IgD-negative memory B cell (primary cell): ENCODE measurements at regions not wholly inside any gene's neighbourhood (a gene's known extent, or its start where the extent isn't known, plus 50 kb on each side); places are given as distances from the start of the nearest gene placed in this dataset.

Experiments
- H3K27ac Mint-ChIP-seq, 3 donors: one replicate each; pipeline ENCODE4 v1.8.0; 2020 to 2022; ENCODE audit warnings: mild to moderate bottlenecking in 3 of 3, mixed read lengths in 3 of 3, moderate library complexity in 1 of 3
- H3K27me3 Mint-ChIP-seq: one replicate; pipeline ENCODE4 v1.8.0; 2021; ENCODE audit warnings: mixed read lengths
- H3K36me3 Mint-ChIP-seq: one replicate; pipeline ENCODE4 v1.8.0; 2020; ENCODE audit warnings: mild to moderate bottlenecking, mixed read lengths
- H3K4me1 Mint-ChIP-seq, 3 donors: one replicate each; pipeline ENCODE4 v1.8.0; 2020 to 2022; ENCODE audit warnings: mixed read lengths in 3 of 3, mild to moderate bottlenecking in 1 of 3
- H3K4me3 Mint-ChIP-seq, 4 donors: one replicate each; pipeline ENCODE4 v1.8.0; 2020 to 2022; ENCODE audit warnings: mild to moderate bottlenecking in 4 of 4, mixed read lengths in 4 of 4, moderate library complexity in 3 of 4
- H3K9me3 Mint-ChIP-seq, 3 donors: one replicate each; pipeline ENCODE4 v1.8.0; 2020 to 2021; ENCODE audit warnings: mixed read lengths in 3 of 3, mild to moderate bottlenecking in 1 of 3

GRCh38 chrX:122878269-122878668 lies 305.8 kb upstream of the GRIA3 start:
- Mint-ChIP-seq H3K4me3 (no peak overlapping the region), H3K36me3 (no peaks in the 10 kb centered on the region), H3K27me3 (no peaks in the 10 kb centered on the region), H3K27ac (no peak overlapping the region), H3K4me1 (no peaks in the 10 kb centered on the region), H3K9me3 (peaks cover 2 to 10% (median 9%) of the 10 kb centered on the region in 3 donors)

DNA sequence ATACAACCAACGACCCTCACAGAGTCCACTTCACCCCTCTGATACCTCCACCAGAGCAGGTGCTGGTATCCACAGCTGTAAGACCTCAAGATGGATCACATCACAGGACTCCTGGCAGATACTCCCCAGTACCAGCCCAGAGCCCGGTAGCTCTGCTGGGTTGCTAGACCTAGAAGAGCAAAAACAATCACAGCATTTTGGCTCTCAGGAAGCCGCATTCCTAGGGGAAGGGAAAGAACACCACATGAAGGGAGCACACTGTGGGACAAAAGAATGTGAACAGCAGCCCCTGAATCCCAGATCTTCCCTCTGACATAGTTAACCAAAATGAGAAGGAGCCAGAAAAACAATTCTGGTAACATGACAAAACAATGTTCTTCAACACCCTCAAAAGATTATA lies 303.1 kb upstream of the GRIA3 start:
- peaks cover 0 to 2% (median 0%) of the 10 kb centered on the region in 3 donors for H3K4me1 Mint-ChIP-seq
- no peak overlapping the region for H3K27ac Mint-ChIP-seq
- no peaks in the 10 kb centered on the region for H3K36me3 Mint-ChIP-seq
- H3K4me3 Mint-ChIP-seq = no peak overlapping the region
- H3K27me3 Mint-ChIP-seq = no peaks in the 10 kb centered on the region
- peaks cover 2 to 20% (median 9%) of the 10 kb centered on the region in 3 donors for H3K9me3 Mint-ChIP-seq

DNA sequence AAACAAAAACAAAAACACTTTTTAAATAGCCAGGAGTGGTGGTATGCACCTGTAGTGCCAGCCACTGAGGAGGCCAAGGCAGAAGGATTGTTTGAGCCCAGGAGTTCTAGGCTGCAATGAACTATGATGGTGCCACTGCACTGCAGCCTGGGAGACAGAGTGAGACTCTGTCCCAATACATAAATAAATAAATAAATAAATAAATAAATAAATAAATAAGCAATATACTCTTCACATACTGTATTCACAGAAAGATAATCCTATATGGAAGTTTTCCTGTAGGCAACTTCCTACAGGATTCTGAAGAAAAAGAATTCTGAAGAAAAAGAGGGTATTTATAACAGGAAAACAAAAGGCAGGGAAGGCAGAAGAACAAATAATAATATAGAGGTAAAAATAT lies 293.3 kb upstream of the GRIA3 start:
- H3K9me3 Mint-ChIP-seq = peaks cover 0 to 13% (median 5%) of the 10 kb centered on the region in 3 donors
- H3K4me1 Mint-ChIP-seq = no peaks in the 10 kb centered on the region
- H3K27me3 Mint-ChIP-seq = no peaks in the 10 kb centered on the region
- H3K36me3 Mint-ChIP-seq = no peaks in the 10 kb centered on the region
- no peak overlapping the region for H3K4me3 Mint-ChIP-seq
- H3K27ac Mint-ChIP-seq = no peak overlapping the region

DNA sequence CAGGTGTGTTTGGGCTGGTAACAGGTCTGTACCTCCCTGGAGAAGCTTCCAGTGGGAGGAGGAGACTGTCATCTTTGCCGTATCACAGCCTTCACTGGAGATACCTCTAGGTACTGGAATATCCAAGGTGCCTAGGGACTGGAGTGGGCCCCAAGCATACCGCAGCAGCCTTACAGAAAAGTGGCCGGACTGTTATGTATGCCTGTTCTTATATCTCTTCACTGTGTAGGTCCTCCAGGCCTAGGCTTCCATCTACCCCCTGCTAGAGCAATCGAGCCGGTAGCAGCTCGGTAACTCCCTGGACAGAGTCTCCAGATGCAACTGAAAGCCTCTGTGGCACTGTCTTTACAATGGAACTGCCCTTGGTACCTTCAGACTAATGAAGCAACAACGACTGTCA lies 277.4 kb upstream of the GRIA3 start:
- Mint-ChIP-seq H3K36me3 (no peaks in the 10 kb centered on the region), H3K4me1 (no peaks in the 10 kb centered on the region), H3K9me3 (peaks cover 4 to 27% (median 9%) of the 10 kb centered on the region in 3 donors), H3K27me3 (no peaks in the 10 kb centered on the region), H3K4me3 (no peak overlapping the region), H3K27ac (no peak overlapping the region)

DNA sequence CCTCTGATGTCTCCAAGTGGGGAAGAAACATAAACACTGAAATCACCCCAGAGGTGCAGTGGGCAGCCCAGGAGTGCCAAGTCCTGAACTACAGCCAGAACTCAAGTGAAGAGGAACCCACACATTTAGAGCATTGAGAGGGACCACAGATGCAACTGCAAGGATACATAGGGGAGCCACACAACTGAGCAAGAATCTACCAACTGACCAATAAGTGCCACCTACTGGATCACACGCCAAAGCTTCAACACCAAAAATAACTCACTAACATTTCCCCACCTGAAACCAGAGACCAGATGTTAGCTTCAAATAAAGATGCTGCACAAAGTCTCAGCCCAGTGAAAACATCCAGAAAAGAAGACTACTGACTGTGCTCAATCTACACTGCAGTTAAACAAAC lies 276.7 kb upstream of the GRIA3 start:
- Mint-ChIP-seq H3K9me3 (peaks cover 4 to 31% (median 9%) of the 10 kb centered on the region in 3 donors), H3K36me3 (no peaks in the 10 kb centered on the region), H3K4me1 (no peaks in the 10 kb centered on the region), H3K27me3 (no peaks in the 10 kb centered on the region), H3K27ac (no peak overlapping the region), H3K4me3 (no peak overlapping the region)

DNA sequence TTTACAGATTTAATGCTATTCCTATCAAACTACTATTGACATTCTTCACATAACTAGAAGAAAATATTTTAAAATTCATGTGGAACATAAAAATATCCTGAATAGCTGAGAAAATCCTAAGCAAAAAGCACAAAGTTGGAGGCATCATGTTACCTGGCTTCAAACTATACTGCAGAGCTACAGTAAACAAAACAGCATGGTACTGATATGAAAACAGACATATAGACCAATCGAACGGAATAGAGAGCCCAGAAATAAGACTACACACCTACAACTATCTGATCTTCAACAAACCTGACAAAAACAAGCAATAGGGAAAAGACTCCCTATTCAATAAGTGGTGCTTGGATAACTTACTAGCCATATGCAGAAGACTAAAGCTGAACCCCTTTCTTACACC lies 273.4 kb upstream of the GRIA3 start:
- Mint-ChIP-seq H3K36me3 (no peaks in the 10 kb centered on the region), H3K4me1 (no peaks in the 10 kb centered on the region), H3K27ac (no peak overlapping the region), H3K27me3 (no peaks in the 10 kb centered on the region), H3K9me3 (peaks cover 3 to 34% (median 11%) of the 10 kb centered on the region in 3 donors), H3K4me3 (no peak overlapping the region)

GRCh38 chrX:122913134-122913533 lies 270.9 kb upstream of the GRIA3 start:
- Mint-ChIP-seq H3K9me3 (peaks cover 3 to 33% (median 11%) of the 10 kb centered on the region in 3 donors), H3K27ac (peak overlapping the region in 1 of 3 donors; percentile 2), H3K4me1 (no peaks in the 10 kb centered on the region), H3K27me3 (no peaks in the 10 kb centered on the region), H3K4me3 (no peak overlapping the region), H3K36me3 (no peaks in the 10 kb centered on the region)

DNA sequence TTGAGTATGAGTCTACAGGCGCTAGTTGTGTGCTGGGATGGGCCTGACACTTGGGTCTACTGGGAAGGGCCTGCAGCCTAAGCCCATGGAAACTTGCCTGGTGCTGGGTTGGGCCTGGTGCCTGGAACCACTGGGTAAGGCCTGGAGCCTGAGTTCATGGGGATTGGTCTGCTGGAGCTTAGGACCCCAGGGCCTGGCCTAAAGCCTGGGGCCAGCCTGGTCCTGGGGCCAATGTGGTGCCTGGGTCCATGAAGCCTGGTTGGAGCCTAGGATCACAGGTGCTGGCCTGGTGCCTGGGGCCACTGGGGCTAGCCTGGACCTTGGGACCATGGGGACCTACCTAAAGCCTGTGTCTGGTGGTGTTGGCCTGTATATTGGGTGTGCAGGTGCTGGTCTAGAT lies 270.3 kb upstream of the GRIA3 start:
- no peak overlapping the region for H3K4me3 Mint-ChIP-seq
- H3K27me3 Mint-ChIP-seq = no peaks in the 10 kb centered on the region
- H3K27ac Mint-ChIP-seq = peak overlapping the region in 1 of 3 donors; percentile 2
- no peaks in the 10 kb centered on the region for H3K36me3 Mint-ChIP-seq
- H3K9me3 Mint-ChIP-seq = peaks cover 3 to 27% (median 9%) of the 10 kb centered on the region in 3 donors
- H3K4me1 Mint-ChIP-seq = no peaks in the 10 kb centered on the region

DNA sequence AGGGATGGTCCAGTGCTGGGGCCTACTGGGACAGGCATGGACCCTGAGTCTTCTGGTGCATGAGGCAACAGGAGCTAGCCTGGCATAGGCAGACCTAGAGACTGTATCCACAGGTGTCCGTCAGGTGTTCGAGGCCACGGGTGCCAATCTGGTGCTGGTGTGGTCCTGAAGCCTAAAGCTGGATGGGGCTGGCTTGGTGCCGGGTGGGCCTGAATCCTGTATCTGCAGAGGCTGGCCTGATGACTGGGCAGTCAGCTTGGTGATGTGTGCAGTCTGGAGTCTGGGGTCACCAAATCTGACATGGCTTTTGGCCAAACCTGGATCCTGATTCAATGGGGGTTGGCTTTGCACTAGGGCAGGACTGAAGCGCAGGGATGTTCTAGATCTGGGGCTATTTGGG lies 269.8 kb upstream of the GRIA3 start:
- no peaks in the 10 kb centered on the region for H3K27me3 Mint-ChIP-seq
- H3K9me3 Mint-ChIP-seq = peaks cover 3 to 23% (median 5%) of the 10 kb centered on the region in 3 donors
- no peak overlapping the region for H3K27ac Mint-ChIP-seq
- no peaks in the 10 kb centered on the region for H3K36me3 Mint-ChIP-seq
- no peaks in the 10 kb centered on the region for H3K4me1 Mint-ChIP-seq
- no peak overlapping the region for H3K4me3 Mint-ChIP-seq

- Mint-ChIP-seq H3K9me3 (peaks cover 2 to 9% (median 2%) of the 10 kb centered on the region in 3 donors), H3K27ac (no peak overlapping the region), H3K36me3 (no peaks in the 10 kb centered on the region)
Observed at GRCh38 chrX:122934131-122934530, 249.9 kb upstream of the GRIA3 start.

GRCh38 chrX:122940199-122940598 lies 243.9 kb upstream of the GRIA3 start:
- Mint-ChIP-seq H3K4me1 (no peaks in the 10 kb centered on the region), H3K27ac (no peak overlapping the region), H3K36me3 (no peaks in the 10 kb centered on the region), H3K4me3 (no peak overlapping the region), H3K27me3 (no peaks in the 10 kb centered on the region), H3K9me3 (peaks cover 1 to 9% (median 2%) of the 10 kb centered on the region in 3 donors)

More at GRCh38 chrX:122934131-122934530, 249.9 kb upstream of the GRIA3 start:
- peaks cover 0 to 1% (median 0%) of the 10 kb centered on the region in 3 donors for H3K4me1 Mint-ChIP-seq
- H3K4me3 Mint-ChIP-seq = no peak overlapping the region
- no peaks in the 10 kb centered on the region for H3K27me3 Mint-ChIP-seq

GRCh38 chrX:122941806-122942205 lies 242.3 kb upstream of the GRIA3 start:
- no peak overlapping the region for H3K4me3 Mint-ChIP-seq

DNA sequence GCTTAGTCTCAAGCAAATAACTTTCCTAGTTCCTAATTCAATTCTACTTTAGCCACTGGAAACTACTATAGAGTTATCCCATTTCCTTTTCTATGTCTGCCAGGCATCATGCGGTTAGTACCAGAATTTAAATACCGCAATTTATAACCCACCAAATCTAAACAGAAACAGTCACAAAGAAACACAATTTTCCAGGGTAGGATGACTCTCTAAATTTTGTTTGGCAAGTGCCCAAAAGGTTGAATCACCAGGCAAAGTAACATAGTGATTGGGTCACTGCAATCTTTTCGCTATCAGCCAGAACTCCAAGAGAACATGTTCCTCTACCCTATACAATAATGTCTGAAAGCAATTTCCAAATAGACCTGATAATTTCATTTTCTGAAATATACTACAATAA lies 240.2 kb upstream of the GRIA3 start:
- no peaks in the 10 kb centered on the region for H3K27me3 Mint-ChIP-seq
- no peaks in the 10 kb centered on the region for H3K36me3 Mint-ChIP-seq
- H3K27ac Mint-ChIP-seq = no peak overlapping the region
- H3K4me3 Mint-ChIP-seq = no peak overlapping the region
- H3K9me3 Mint-ChIP-seq = peaks cover 1 to 6% (median 3%) of the 10 kb centered on the region in 3 donors
- H3K4me1 Mint-ChIP-seq = no peaks in the 10 kb centered on the region

More at GRCh38 chrX:122941806-122942205, 242.3 kb upstream of the GRIA3 start:
- Mint-ChIP-seq H3K9me3 (peaks cover 0 to 9% (median 1%) of the 10 kb centered on the region in 3 donors), H3K27me3 (no peaks in the 10 kb centered on the region), H3K36me3 (no peaks in the 10 kb centered on the region), H3K27ac (no peak overlapping the region), H3K4me1 (no peaks in the 10 kb centered on the region)

DNA sequence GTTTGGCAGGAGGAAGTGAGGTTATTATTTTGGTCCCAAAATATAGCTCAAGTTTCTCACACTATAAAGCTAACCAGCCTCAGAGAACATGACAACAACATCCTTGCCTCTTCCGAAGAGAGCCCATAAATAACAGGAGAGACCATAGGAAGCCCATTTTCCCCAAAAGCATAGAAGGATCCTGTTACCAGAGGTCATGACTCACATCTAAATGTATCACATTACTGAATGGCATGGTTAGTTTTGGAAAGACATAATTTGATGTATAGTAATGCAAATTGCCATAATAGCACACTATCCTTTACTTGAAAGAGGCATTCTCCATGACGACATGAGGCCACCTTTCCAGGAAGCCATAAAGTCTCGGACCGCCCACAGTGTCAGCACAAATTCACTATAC lies 238.8 kb upstream of the GRIA3 start:
- Mint-ChIP-seq H3K36me3 (no peaks in the 10 kb centered on the region), H3K27me3 (no peaks in the 10 kb centered on the region), H3K9me3 (peaks cover 4 to 15% (median 10%) of the 10 kb centered on the region in 3 donors), H3K4me1 (no peaks in the 10 kb centered on the region), H3K4me3 (no peak overlapping the region), H3K27ac (no peak overlapping the region)

GRCh38 chrX:122972604-122973003 lies 211.5 kb upstream of the GRIA3 start:
- Mint-ChIP-seq H3K27me3 (no peaks in the 10 kb centered on the region), H3K9me3 (peaks cover 5 to 13% (median 8%) of the 10 kb centered on the region in 3 donors), H3K36me3 (peaks cover 2% of the 10 kb centered on the region), H3K4me3 (no peak overlapping the region), H3K27ac (no peak overlapping the region), H3K4me1 (no peaks in the 10 kb centered on the region)

GRCh38 chrX:122982521-122982920 lies 201.6 kb upstream of the GRIA3 start:
- H3K27ac Mint-ChIP-seq = no peak overlapping the region
- H3K9me3 Mint-ChIP-seq = peaks cover 3 to 7% (median 5%) of the 10 kb centered on the region in 3 donors
- no peak overlapping the region for H3K4me3 Mint-ChIP-seq
- no peaks in the 10 kb centered on the region for H3K27me3 Mint-ChIP-seq
- no peaks in the 10 kb centered on the region for H3K36me3 Mint-ChIP-seq
- no peaks in the 10 kb centered on the region for H3K4me1 Mint-ChIP-seq
